KMS-11 (cell line): ENCODE measurements at regions not wholly inside any gene's neighbourhood (a gene's known extent, or its start where the extent isn't known, plus 50 kb on each side); places are given as distances from the start of the nearest gene placed in this dataset.

Experiments
- H2AFZ ChIP-seq: fragments of 200-600 bp; sonication (generic); 2 replicates; pipeline ENCODE4 v1.6.1; 2016; ENCODE audit warnings: antibody characterized with exemption, mixed run types, low read depth
- H3K27ac ChIP-seq: fragments of 200-600 bp; sonication (generic); 2 replicates; pipeline ENCODE4 v1.6.1; 2016; ENCODE audit warnings: mild to moderate bottlenecking, mixed run types
- H3K27me3 ChIP-seq: fragments of 200-600 bp; sonication (generic); 2 replicates; pipeline ENCODE4 v1.6.1; 2017; ENCODE audit warnings: mild to moderate bottlenecking, low read depth, mixed run types, moderate library complexity; ENCODE audit not compliant: insufficient read depth
- H3K36me3 ChIP-seq: fragments of 200-600 bp; sonication (generic); 2 replicates; pipeline ENCODE4 v1.6.1; 2017; ENCODE audit warnings: mild to moderate bottlenecking, mixed run types; ENCODE audit not compliant: insufficient read depth
- H3K4me1 ChIP-seq: fragments of 200-600 bp; sonication (generic); 2 replicates; pipeline ENCODE4 v1.6.1; 2016; ENCODE audit warnings: mild to moderate bottlenecking, low read depth, mixed run types; ENCODE audit not compliant: poor library complexity, severe bottlenecking
- H3K4me2 ChIP-seq: fragments of 200-600 bp; sonication (generic); 2 replicates; pipeline ENCODE4 v1.7.0; 2016; ENCODE audit warnings: mild to moderate bottlenecking, mixed run types
- H3K4me3 ChIP-seq: fragments of 200-600 bp; sonication (generic); IDR thresholded peaks from 2 replicates; pipeline ENCODE4 v1.6.1; 2017; ENCODE audit warnings: low read depth, low read length, mixed read lengths; ENCODE audit not compliant: insufficient read depth
- H3K79me2 ChIP-seq: fragments of 200-600 bp; sonication (generic); 2 replicates; pipeline ENCODE4 v1.6.1; 2016; ENCODE audit warnings: low read depth, mixed run types; ENCODE audit not compliant: insufficient read depth
- H3K9ac ChIP-seq: fragments of 200-600 bp; sonication (generic); 2 replicates; pipeline ENCODE4 v1.6.1; 2016; ENCODE audit warnings: mild to moderate bottlenecking, mixed run types
- H4K20me1 ChIP-seq: fragments of 200-600 bp; sonication (generic); 2 replicates; pipeline ENCODE4 v1.6.1; 2016; ENCODE audit warnings: mild to moderate bottlenecking, mixed run types; ENCODE audit not compliant: insufficient read depth
- CTCF ChIP-seq: fragments of 200-600 bp; sonication (generic); conservative IDR thresholded peaks from 2 replicates; pipeline ENCODE4 v1.6.1; 2017; ENCODE audit warnings: low read depth, mild to moderate bottlenecking, antibody characterized with exemption, low read length, moderate library complexity, mixed read lengths

GRCh38 chr4:101599620-101600019, 190.9 kb upstream of the BANK1 start:
- H3K36me3 ChIP-seq: no peaks in the 10 kb centered on the region
- H3K4me2 ChIP-seq: no peak overlapping the region
- H3K4me1 ChIP-seq: peaks cover 6% of the 10 kb centered on the region
- TF ChIP-seq CTCF: no peak
- H3K4me3 ChIP-seq: no peak overlapping the region
- no peak overlapping the region for H3K9ac ChIP-seq
- H2AFZ ChIP-seq: no peak overlapping the region
- H3K79me2 ChIP-seq: no peaks in the 10 kb centered on the region
- no peak overlapping the region for H3K27ac ChIP-seq
- no peaks in the 10 kb centered on the region for H3K27me3 ChIP-seq
- H4K20me1 ChIP-seq: no peaks in the 10 kb centered on the region

- TF ChIP-seq CTCF: peak; percentile 75
- H3K4me2 ChIP-seq: no peak overlapping the region
Observed at GRCh38 chr4:101596781-101597552, 193.6 kb upstream of the BANK1 start.

GRCh38 chr4:101594588-101594987, 195.9 kb upstream of the BANK1 start:
- Histone ChIP-seq H3K4me2 (no peak overlapping the region), H3K4me3 (no peak overlapping the region), H3K27ac (no peak overlapping the region), H3K79me2 (no peaks in the 10 kb centered on the region), H2AFZ (no peak overlapping the region), H3K9ac (no peak overlapping the region), H3K36me3 (no peaks in the 10 kb centered on the region), H4K20me1 (no peaks in the 10 kb centered on the region), H3K27me3 (no peaks in the 10 kb centered on the region), H3K4me1 (peaks cover 6% of the 10 kb centered on the region)
- TF ChIP-seq CTCF: no peak

More at GRCh38 chr4:101596781-101597552, 193.6 kb upstream of the BANK1 start:
- H3K9ac ChIP-seq: no peak overlapping the region
- no peaks in the 10 kb centered on the region for H3K36me3 ChIP-seq
- H3K27ac ChIP-seq: no peak overlapping the region
- H3K4me3 ChIP-seq: no peak overlapping the region
- no peaks in the 10 kb centered on the region for H4K20me1 ChIP-seq
- peaks cover 6% of the 10 kb centered on the region for H3K4me1 ChIP-seq
- no peaks in the 10 kb centered on the region for H3K27me3 ChIP-seq
- H2AFZ ChIP-seq: no peak overlapping the region
- H3K79me2 ChIP-seq: no peaks in the 10 kb centered on the region

GRCh38 chr4:101593666-101594065, 196.9 kb upstream of the BANK1 start:
- Histone ChIP-seq H3K79me2 (no peaks in the 10 kb centered on the region), H3K9ac (no peak overlapping the region), H3K4me3 (no peak overlapping the region), H3K4me1 (peaks cover 6% of the 10 kb centered on the region), H2AFZ (no peak overlapping the region), H3K4me2 (no peak overlapping the region), H4K20me1 (no peaks in the 10 kb centered on the region), H3K36me3 (no peaks in the 10 kb centered on the region), H3K27me3 (no peaks in the 10 kb centered on the region), H3K27ac (no peak overlapping the region)
- no peak for TF ChIP-seq CTCF
